ENCODE measurements at regions not wholly inside any gene's neighbourhood (a gene's known extent, or its start where the extent isn't known, plus 50 kb on each side); places are given as distances from the start of the nearest gene placed in this dataset.
"Not testable (repeated sequence)": the region's sequence is repeated elsewhere in the genome, so short reads cannot be mapped to it uniquely, and the experiment has no call there.

DNA sequence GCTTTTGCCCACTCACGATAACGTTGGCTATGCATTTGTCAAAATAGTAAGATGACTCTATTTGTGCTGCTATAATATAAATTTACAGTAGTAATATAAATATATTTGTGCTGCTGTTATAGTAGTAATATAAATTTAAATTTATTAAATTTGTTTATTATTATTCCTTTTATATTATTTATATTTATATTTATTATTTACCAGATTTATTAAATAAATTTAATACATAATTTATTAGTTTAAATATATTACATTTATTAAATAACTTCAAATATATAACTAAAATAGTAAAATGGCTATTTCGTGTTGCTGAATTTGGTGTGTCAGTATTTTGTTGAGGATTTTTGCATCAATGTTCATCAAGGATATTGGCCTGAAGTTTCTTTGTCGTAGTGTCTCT is 246.5 kb upstream of the FGF16 start:
- H3K36me3 ChIP-seq (ENCODE audit: control insufficient read depth, insufficient read depth, low read length): no peaks in the 10 kb centered on the region
- DNase-seq (ENCODE audit: extremely low read depth, insufficient read length): no peak
- H3K27me3 ChIP-seq (replicated peaks; ENCODE audit: control insufficient read depth, insufficient read depth, low read length): no peaks in the 10 kb centered on the region
- TF ChIP-seq, protein P1, sequence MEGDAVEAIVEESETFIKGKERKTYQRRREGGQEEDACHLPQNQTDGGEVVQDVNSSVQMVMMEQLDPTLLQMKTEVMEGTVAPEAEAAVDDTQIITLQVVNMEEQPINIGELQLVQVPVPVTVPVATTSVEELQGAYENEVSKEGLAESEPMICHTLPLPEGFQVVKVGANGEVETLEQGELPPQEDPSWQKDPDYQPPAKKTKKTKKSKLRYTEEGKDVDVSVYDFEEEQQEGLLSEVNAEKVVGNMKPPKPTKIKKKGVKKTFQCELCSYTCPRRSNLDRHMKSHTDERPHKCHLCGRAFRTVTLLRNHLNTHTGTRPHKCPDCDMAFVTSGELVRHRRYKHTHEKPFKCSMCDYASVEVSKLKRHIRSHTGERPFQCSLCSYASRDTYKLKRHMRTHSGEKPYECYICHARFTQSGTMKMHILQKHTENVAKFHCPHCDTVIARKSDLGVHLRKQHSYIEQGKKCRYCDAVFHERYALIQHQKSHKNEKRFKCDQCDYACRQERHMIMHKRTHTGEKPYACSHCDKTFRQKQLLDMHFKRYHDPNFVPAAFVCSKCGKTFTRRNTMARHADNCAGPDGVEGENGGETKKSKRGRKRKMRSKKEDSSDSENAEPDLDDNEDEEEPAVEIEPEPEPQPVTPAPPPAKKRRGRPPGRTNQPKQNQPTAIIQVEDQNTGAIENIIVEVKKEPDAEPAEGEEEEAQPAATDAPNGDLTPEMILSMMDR (IDR thresholded peaks at IDR 0.05; ENCODE audit: insufficient read depth, low read length, poor library complexity, severe bottlenecking): no peak
- no peak overlapping the region for H3K4me3 ChIP-seq (replicated peaks; ENCODE audit: low read depth, low read length)

DNA sequence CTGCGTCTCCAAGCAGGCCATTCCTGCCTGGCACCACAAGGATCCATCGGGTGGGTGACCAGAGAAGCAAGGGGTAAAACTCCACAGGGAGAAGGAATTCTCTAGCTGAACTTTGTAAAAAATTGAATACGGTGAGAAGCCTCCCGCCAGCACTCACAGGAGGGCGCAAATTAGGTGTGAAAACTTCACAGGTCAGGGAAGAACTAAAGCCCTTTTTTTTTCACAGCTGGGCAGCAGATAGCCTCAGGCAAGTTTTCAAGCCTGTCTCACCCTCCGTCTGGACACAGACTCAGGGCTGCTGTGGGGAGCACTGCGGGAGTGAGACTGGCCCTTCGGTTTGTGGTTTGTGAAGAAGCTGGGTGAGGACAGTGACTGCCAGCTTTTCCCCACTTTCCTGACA is 224.1 kb upstream of the FGF16 start:
- TF ChIP-seq, protein P1 (IDR thresholded peaks at IDR 0.05; ENCODE audit: insufficient read depth, low read length, poor library complexity, severe bottlenecking): no peak
- no peaks in the 10 kb centered on the region for H3K27me3 ChIP-seq (replicated peaks; ENCODE audit: control insufficient read depth, insufficient read depth, low read length)
- no peaks in the 10 kb centered on the region for H3K36me3 ChIP-seq (ENCODE audit: control insufficient read depth, insufficient read depth, low read length)
- H3K4me3 ChIP-seq (replicated peaks; ENCODE audit: low read depth, low read length): no peak overlapping the region
- no peak for DNase-seq (ENCODE audit: extremely low read depth, insufficient read length)

DNA sequence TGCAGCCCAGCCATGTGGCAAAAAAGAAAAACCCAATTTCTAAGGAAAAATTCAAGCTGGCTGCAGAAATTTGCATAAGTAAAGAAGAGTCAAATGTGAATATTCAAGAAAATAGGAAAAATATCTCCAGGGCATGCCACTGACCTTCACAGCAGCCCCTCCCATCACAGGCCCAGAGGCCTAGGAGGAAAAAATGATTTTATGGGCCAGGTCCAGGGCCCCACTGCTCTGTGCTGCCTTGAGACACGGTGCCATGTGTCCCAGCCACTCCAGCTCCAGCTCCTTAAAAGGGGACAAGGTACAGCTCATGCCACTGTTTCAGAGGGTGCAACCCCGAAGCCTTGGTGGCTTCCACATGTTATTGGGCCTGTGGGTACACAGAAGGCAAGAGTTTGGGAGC is 182.7 kb upstream of the FGF16 start:
- Histone ChIP-seq H3K27me3 (replicated peaks; ENCODE audit: control insufficient read depth, insufficient read depth, low read length) (no peaks in the 10 kb centered on the region), H3K4me3 (replicated peaks; ENCODE audit: low read depth, low read length) (no peak overlapping the region), H3K36me3 (ENCODE audit: control insufficient read depth, insufficient read depth, low read length) (no peaks in the 10 kb centered on the region)
- TF ChIP-seq, protein P1 (IDR thresholded peaks at IDR 0.05; ENCODE audit: insufficient read depth, low read length, poor library complexity, severe bottlenecking): no peak
- DNase-seq (ENCODE audit: extremely low read depth, insufficient read length): no peak

DNA sequence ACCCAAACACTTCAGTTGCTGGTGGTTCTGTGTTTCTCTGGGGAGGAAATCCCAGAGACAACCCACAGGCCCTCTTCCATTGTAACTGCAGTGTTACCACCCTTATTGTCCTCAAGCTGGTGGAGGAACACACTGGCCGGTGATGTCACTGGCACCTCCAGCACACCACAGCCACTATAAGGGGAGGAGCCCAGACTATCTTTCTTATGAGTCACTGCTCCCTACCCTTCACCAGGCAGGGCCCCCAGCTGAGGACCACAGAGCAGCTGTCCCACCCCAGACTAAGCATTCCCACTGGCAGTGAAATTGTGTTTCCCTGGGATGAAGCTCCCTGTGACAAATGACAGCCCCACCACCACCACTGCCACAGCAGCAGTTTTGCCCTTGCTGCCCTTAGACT is 171.8 kb upstream of the FGF16 start:
- no peaks in the 10 kb centered on the region for H3K36me3 ChIP-seq (ENCODE audit: control insufficient read depth, insufficient read depth, low read length)
- H3K4me3 ChIP-seq (replicated peaks; ENCODE audit: low read depth, low read length): no peak overlapping the region
- DNase-seq (ENCODE audit: extremely low read depth, insufficient read length): no peak
- TF ChIP-seq, protein P1 (IDR thresholded peaks at IDR 0.05; ENCODE audit: insufficient read depth, low read length, poor library complexity, severe bottlenecking): no peak
- no peaks in the 10 kb centered on the region for H3K27me3 ChIP-seq (replicated peaks; ENCODE audit: control insufficient read depth, insufficient read depth, low read length)

DNA sequence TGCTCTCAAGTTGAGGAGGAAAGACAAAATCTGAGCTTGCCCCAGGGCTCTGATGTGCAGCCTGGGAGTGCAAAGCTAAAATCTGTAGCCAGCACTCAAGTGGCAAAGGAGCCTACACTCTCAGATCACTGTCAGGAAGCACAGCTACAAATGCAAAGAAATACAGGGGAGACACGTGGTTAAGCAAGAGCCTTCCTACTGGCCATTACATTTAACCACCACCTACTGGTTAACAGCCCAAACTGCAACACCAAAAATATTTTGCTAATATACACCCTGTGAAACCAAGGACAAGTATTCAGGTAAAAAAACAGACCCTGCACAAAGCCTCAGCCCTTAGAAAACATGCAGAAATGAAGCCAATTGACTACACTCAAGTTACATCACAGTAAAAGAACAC is 170.4 kb upstream of the FGF16 start:
- TF ChIP-seq, protein P1 (IDR thresholded peaks at IDR 0.05; ENCODE audit: insufficient read depth, low read length, poor library complexity, severe bottlenecking): no peak
- Histone ChIP-seq H3K36me3 (ENCODE audit: control insufficient read depth, insufficient read depth, low read length) (no peaks in the 10 kb centered on the region), H3K4me3 (replicated peaks; ENCODE audit: low read depth, low read length) (no peak overlapping the region), H3K27me3 (replicated peaks; ENCODE audit: control insufficient read depth, insufficient read depth, low read length) (no peaks in the 10 kb centered on the region)
- no peak for DNase-seq (ENCODE audit: extremely low read depth, insufficient read length)

DNA sequence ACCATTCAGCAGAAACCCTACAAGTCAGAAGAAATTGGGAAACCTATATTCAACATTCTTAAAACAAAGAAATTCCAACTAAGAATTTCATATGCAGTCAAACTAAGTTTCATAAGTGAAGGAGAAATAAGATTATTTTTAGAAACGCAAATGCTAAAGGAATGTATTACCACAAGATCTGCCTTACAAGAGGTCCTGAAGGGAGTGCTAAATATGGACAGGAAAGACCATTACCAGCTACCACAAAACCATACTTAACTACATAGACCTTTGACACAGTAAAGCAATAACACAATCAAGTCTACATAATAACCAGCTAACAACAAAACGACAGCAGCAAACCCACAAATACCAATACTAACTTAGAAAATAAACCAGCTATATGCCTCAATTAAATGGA is 169.3 kb upstream of the FGF16 start:
- no peak for DNase-seq (ENCODE audit: extremely low read depth, insufficient read length)
- TF ChIP-seq, protein P1 (IDR thresholded peaks at IDR 0.05; ENCODE audit: insufficient read depth, low read length, poor library complexity, severe bottlenecking): no peak
- Histone ChIP-seq H3K36me3 (ENCODE audit: control insufficient read depth, insufficient read depth, low read length) (no peaks in the 10 kb centered on the region), H3K27me3 (replicated peaks; ENCODE audit: control insufficient read depth, insufficient read depth, low read length) (no peaks in the 10 kb centered on the region), H3K4me3 (replicated peaks; ENCODE audit: low read depth, low read length) (no peak overlapping the region)

DNA sequence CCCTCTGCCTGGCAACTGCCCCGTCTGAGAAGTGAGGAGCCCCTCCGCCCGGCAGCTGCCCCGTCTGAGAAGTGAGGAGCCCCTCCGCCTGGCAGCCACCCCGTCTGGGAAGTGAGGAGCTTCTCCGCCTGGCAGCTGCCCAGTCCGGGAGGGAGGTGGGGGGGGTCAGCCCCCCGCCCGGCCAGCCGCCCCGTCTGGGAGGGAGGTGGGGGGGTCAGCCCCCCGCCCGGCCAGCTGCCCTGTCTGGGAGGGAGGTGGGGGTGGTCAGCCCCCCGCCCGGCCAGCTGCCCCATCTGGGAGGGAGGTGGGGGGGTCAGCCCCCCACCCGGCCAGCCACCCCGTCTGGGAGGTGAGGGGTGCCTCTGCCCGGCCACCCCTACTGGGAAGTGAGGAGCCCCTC is 167.8 kb upstream of the FGF16 start:
- not testable (repeated sequence) for H3K27me3 ChIP-seq (replicated peaks; ENCODE audit: control insufficient read depth, insufficient read depth, low read length); DNase-seq (ENCODE audit: extremely low read depth, insufficient read length); H3K4me3 ChIP-seq (replicated peaks; ENCODE audit: low read depth, low read length); H3K36me3 ChIP-seq (ENCODE audit: control insufficient read depth, insufficient read depth, low read length)
